ENCODE measurements at regions not wholly inside any gene's neighbourhood (a gene's known extent, or its start where the extent isn't known, plus 50 kb on each side); places are given as distances from the start of the nearest gene placed in this dataset.

DNA sequence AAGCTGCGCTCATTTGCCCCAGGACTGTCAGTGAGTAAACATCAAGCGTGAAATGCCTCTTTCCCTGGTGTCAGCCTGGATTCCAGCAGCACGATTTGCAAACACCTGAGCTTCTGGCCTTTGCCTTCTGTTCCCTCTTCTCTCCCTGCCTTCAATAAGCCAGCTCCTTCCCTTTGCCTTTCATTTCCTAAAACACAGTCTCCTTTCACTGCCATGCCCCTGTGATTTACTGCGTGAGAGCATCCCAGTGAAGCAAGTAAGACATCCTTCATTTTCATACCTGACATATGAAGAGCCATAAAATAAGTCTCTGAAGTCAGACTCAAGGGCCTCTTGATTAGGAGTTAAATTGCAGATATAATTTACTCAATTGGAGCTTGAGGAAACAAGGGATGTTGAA, 681.8 kb downstream of the TYW1 start:
- no peak for DNase-seq (ENCODE audit: low read depth)
- no peaks in the 10 kb centered on the region for H3K27me3 ChIP-seq (ENCODE audit: control insufficient read depth, insufficient read depth, low read length)

GRCh38 chr7:67683628-67684027, 687.0 kb downstream of the TYW1 start:
- no peak overlapping the region for H3K4me3 ChIP-seq (ENCODE audit: low read depth, low read length)
- no peaks in the 10 kb centered on the region for H3K27me3 ChIP-seq (ENCODE audit: control insufficient read depth, insufficient read depth, low read length)
- TF ChIP-seq CTCF (IDR thresholded peaks at IDR 0.05; ENCODE audit: insufficient read depth, low read length, poor library complexity, severe bottlenecking) = no peak
- DNase-seq (ENCODE audit: low read depth) = no peak
- H3K36me3 ChIP-seq (ENCODE audit: control insufficient read depth, insufficient read depth, low read length) = no peaks in the 10 kb centered on the region

More for the DNA sequence above, 681.8 kb downstream of the TYW1 start:
- H3K4me3 ChIP-seq (ENCODE audit: low read depth, low read length) = no peak overlapping the region
- no peaks in the 10 kb centered on the region for H3K36me3 ChIP-seq (ENCODE audit: control insufficient read depth, insufficient read depth, low read length)
- TF ChIP-seq CTCF (IDR thresholded peaks at IDR 0.05; ENCODE audit: insufficient read depth, low read length, poor library complexity, severe bottlenecking) = no peak

DNA sequence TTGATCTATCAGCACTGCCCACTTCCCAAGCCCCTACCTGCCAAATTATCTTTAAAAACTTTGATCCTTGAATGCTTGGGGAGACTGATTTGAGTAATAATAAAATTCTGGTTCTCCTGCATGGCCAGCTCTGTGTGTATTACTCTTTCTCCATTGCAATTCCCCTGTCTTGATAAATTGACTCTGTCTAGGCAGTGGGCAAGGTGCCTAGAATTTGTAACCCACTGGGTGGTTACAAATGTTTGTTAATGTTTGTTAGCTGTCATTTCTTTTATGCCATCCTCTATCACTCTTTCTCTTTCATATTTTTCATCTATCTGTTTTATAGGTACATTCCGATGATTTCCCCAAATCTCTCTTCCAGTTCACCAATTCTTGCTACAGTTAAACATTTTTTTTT, 694.1 kb downstream of the TYW1 start:
- TF ChIP-seq CTCF (IDR thresholded peaks at IDR 0.05; ENCODE audit: insufficient read depth, low read length, poor library complexity, severe bottlenecking) = no peak
- no peak overlapping the region for H3K4me3 ChIP-seq (ENCODE audit: low read depth, low read length)
- DNase-seq (ENCODE audit: low read depth) = no peak
- no peaks in the 10 kb centered on the region for H3K27me3 ChIP-seq (ENCODE audit: control insufficient read depth, insufficient read depth, low read length)
- no peaks in the 10 kb centered on the region for H3K36me3 ChIP-seq (ENCODE audit: control insufficient read depth, insufficient read depth, low read length)

DNA sequence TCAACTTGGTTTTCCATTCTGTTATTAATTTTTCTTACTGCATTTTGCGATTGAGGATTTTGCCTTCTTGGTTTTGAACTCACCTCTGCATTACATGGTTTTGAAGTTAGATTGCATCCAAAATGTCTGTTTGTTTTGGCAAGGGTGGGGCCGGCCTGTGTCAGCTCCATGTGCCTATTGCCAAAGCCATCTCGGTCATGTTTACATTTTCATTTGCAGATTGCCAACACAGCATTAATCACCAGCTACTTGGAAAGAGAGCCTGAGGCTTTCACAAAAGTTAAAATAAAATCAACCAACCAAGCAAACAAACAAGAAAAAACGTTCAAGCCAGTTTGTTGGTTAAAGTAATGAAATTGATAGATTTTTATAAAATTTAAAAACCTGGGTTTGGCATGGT, 695.8 kb downstream of the TYW1 start:
- Histone ChIP-seq H3K4me3 (ENCODE audit: low read depth, low read length) (no peak overlapping the region), H3K36me3 (ENCODE audit: control insufficient read depth, insufficient read depth, low read length) (no peaks in the 10 kb centered on the region), H3K27me3 (ENCODE audit: control insufficient read depth, insufficient read depth, low read length) (no peaks in the 10 kb centered on the region)
- TF ChIP-seq CTCF (IDR thresholded peaks at IDR 0.05; ENCODE audit: insufficient read depth, low read length, poor library complexity, severe bottlenecking) = no peak
- no peak for DNase-seq (ENCODE audit: low read depth)

GRCh38 chr7:67696124-67696523, 699.5 kb downstream of the TYW1 start:
- Histone ChIP-seq H3K27me3 (ENCODE audit: control insufficient read depth, insufficient read depth, low read length) (no peaks in the 10 kb centered on the region), H3K4me3 (ENCODE audit: low read depth, low read length) (no peak overlapping the region), H3K36me3 (ENCODE audit: control insufficient read depth, insufficient read depth, low read length) (no peaks in the 10 kb centered on the region)
- no peak for TF ChIP-seq CTCF (IDR thresholded peaks at IDR 0.05; ENCODE audit: insufficient read depth, low read length, poor library complexity, severe bottlenecking)
- DNase-seq (ENCODE audit: low read depth) = no peak

- no peak for DNase-seq (ENCODE audit: low read depth)
- Histone ChIP-seq H3K36me3 (ENCODE audit: control insufficient read depth, insufficient read depth, low read length) (no peaks in the 10 kb centered on the region), H3K4me3 (ENCODE audit: low read depth, low read length) (no peak overlapping the region), H3K27me3 (ENCODE audit: control insufficient read depth, insufficient read depth, low read length) (no peaks in the 10 kb centered on the region)
- no peak for TF ChIP-seq CTCF (IDR thresholded peaks at IDR 0.05; ENCODE audit: insufficient read depth, low read length, poor library complexity, severe bottlenecking)
Observed at GRCh38 chr7:67696878-67697277, 700.2 kb downstream of the TYW1 start.
